ENCODE measurements at regions not wholly inside any gene's neighbourhood (a gene's known extent, or its start where the extent isn't known, plus 50 kb on each side); places are given as distances from the start of the nearest gene placed in this dataset.

DNA sequence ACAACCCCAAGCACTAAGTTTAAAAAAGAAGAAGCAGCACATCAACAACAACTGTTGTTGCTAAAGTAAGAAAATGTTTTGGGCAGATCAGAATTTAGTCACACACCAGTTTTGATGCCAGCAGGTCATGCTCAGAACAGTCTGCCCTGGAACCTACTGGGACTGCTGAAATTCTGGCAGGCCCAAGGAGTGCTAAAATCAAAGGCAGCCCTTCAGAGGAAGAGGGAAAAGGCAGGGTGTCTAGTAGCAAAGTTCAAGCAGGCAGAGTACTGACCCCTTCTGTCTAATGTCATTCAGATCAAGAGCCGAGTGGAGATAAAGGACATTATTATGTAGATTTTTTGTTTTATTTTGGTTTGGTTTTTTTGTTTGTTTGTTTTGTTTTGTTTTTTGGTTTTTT, 96.6 kb upstream of the LOC128125822 start:
- ChIA-PET POLR2A (interaction anchor here (1.4 kb wide), 1 partner anchor 14 kb away, joined by 4 read pairs; no protein-coding TSS in a partner anchor), CTCF (interaction anchor here (1.2 kb wide), 1 partner anchor 22 kb away, joined by 3 read pairs; no protein-coding TSS in a partner anchor)
- H3K27me3 Mint-ChIP-seq (ENCODE audit: insufficient read depth, unreplicated experiment) = no peaks in the 10 kb centered on the region
- no TSS peak for BruUV-seq (replicated peaks)
- no peak for DNase-seq (ENCODE audit: unreplicated experiment)
- no peak overlapping the region for H3K4me3 Mint-ChIP-seq (ENCODE audit: unreplicated experiment)
- no peaks in the 10 kb centered on the region for H3K9me3 Mint-ChIP-seq (ENCODE audit: unreplicated experiment)
- no peak for TF ChIP-seq CTCF (IDR thresholded peaks at IDR 0.05; ENCODE audit: unreplicated experiment)
- H3K27ac Mint-ChIP-seq (ENCODE audit: low read depth, unreplicated experiment) = no peak overlapping the region
- H3K36me3 Mint-ChIP-seq (ENCODE audit: insufficient read depth, unreplicated experiment) = no peaks in the 10 kb centered on the region
- peaks cover 6% of the 10 kb centered on the region for H3K4me1 Mint-ChIP-seq (ENCODE audit: insufficient read depth, unreplicated experiment)
- intact Hi-C loops (cut with micrococcal nuclease) = no loop called here

- TF ChIP-seq CTCF (IDR thresholded peaks at IDR 0.05; ENCODE audit: unreplicated experiment) = no peak
- intact Hi-C loops (cut with micrococcal nuclease) = no loop called here
- Mint-ChIP-seq H3K27ac (ENCODE audit: low read depth, unreplicated experiment) (no peak overlapping the region), H3K27me3 (ENCODE audit: insufficient read depth, unreplicated experiment) (no peaks in the 10 kb centered on the region), H3K4me1 (ENCODE audit: insufficient read depth, unreplicated experiment) (peaks cover 6% of the 10 kb centered on the region), H3K4me3 (ENCODE audit: unreplicated experiment) (no peak overlapping the region), H3K9me3 (ENCODE audit: unreplicated experiment) (no peaks in the 10 kb centered on the region), H3K36me3 (ENCODE audit: insufficient read depth, unreplicated experiment) (no peaks in the 10 kb centered on the region)
- ChIA-PET POLR2A (interaction anchor here (0.9 to 1.4 kb wide), 2 partner anchors 14 to 208 kb away, joined by 3 to 4 read pairs; no protein-coding TSS in a partner anchor), CTCF (interaction anchor here (1.2 kb wide), 1 partner anchor 23 kb away, joined by 3 read pairs; no protein-coding TSS in a partner anchor)
- no peak for DNase-seq (ENCODE audit: unreplicated experiment)
- BruUV-seq (replicated peaks) = no TSS peak
These were observed 96.0 kb upstream of the LOC128125822 start for GRCh38 chr6:63476302-63476701.

- no peak for DNase-seq (ENCODE audit: unreplicated experiment)
- POLR2A ChIA-PET = interaction anchor here (1.6 kb wide), 1 partner anchor 11 kb away, joined by 3 read pairs; no protein-coding TSS in a partner anchor
- H3K27ac Mint-ChIP-seq (ENCODE audit: low read depth, unreplicated experiment) = no peak overlapping the region
- BruUV-seq (replicated peaks) = no TSS peak
- H3K9me3 Mint-ChIP-seq (ENCODE audit: unreplicated experiment) = no peaks in the 10 kb centered on the region
- H3K27me3 Mint-ChIP-seq (ENCODE audit: insufficient read depth, unreplicated experiment) = no peaks in the 10 kb centered on the region
- no peak overlapping the region for H3K4me3 Mint-ChIP-seq (ENCODE audit: unreplicated experiment)
- intact Hi-C loops (cut with micrococcal nuclease) = no loop called here
- peaks cover 6% of the 10 kb centered on the region for H3K4me1 Mint-ChIP-seq (ENCODE audit: insufficient read depth, unreplicated experiment)
- CTCF ChIA-PET = no interaction called here
- H3K36me3 Mint-ChIP-seq (ENCODE audit: insufficient read depth, unreplicated experiment) = no peaks in the 10 kb centered on the region
- no peak for TF ChIP-seq CTCF (IDR thresholded peaks at IDR 0.05; ENCODE audit: unreplicated experiment)
These were observed 94.7 kb upstream of the LOC128125822 start for GRCh38 chr6:63477422-63478040.

DNA sequence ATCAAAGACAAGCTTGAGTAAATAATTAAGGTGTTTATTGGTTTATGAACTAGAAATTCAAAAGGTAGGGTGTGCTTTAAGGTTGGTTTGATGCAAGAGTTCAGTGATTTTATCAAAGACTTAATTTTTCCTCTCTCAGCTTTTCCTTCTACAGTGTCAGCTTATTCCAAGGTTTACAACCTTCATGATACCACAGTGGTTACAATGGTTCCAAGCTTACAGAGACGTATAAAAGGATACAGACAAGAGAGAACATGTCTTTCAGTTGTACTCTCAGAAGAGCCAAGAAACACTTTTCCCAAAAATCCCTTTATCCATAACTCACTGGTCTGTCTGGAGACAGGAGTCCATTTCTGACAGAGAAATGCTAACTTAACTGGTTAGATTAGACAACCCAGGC, 93.5 kb upstream of the LOC128125822 start:
- no peak overlapping the region for H3K4me3 Mint-ChIP-seq (ENCODE audit: unreplicated experiment)
- ChIA-PET CTCF (interaction anchor here (0.8 kb wide), 1 partner anchor 48 kb away, joined by 3 read pairs; no protein-coding TSS in a partner anchor), POLR2A (interaction anchor here (0.5 to 1.1 kb wide), 2 partner anchors 95 to 1345 kb away, joined by 3 to 4 read pairs; no protein-coding TSS in a partner anchor)
- H3K9me3 Mint-ChIP-seq (ENCODE audit: unreplicated experiment) = no peaks in the 10 kb centered on the region
- no peak for TF ChIP-seq CTCF (IDR thresholded peaks at IDR 0.05; ENCODE audit: unreplicated experiment)
- H3K36me3 Mint-ChIP-seq (ENCODE audit: insufficient read depth, unreplicated experiment) = no peaks in the 10 kb centered on the region
- no peak overlapping the region for H3K27ac Mint-ChIP-seq (ENCODE audit: low read depth, unreplicated experiment)
- H3K4me1 Mint-ChIP-seq (ENCODE audit: insufficient read depth, unreplicated experiment) = peaks cover 6% of the 10 kb centered on the region
- intact Hi-C loops (cut with micrococcal nuclease) = no loop called here
- no peak for DNase-seq (ENCODE audit: unreplicated experiment)
- no TSS peak for BruUV-seq (replicated peaks)
- no peaks in the 10 kb centered on the region for H3K27me3 Mint-ChIP-seq (ENCODE audit: insufficient read depth, unreplicated experiment)
